SK-N-SH (cell line): ENCODE measurements at regions not wholly inside any gene's neighbourhood (a gene's known extent, or its start where the extent isn't known, plus 50 kb on each side); places are given as distances from the start of the nearest gene placed in this dataset.

ENCODE experiments used
- CTCF ChIA-PET: fragments of 300-600, 350-600 bp; formaldehyde crosslinking; extraction: SDS; loops from one replicate; lab custom pipeline; 2021; lab: Yijun Ruan, JAX
- POLR2A ChIA-PET: fragments of 350-600 bp; sonication (Branson Sonifier 250); formaldehyde crosslinking; extraction: SDS; loops from one replicate; lab custom pipeline; 2020; ENCODE audit warnings: antibody characterized with exemption, inconsistent platforms; lab: Yijun Ruan, JAX
- DNase-seq: peaks from one replicate; pipeline ENCODE4 v3.0.0; 2012
- H2AFZ ChIP-seq: fragments of 200-600 bp; sonication (generic); 2 replicates; pipeline ENCODE4 v1.8.1; 2016; ENCODE audit warnings: antibody characterized with exemption, mild to moderate bottlenecking, low read depth
- H3F3A ChIP-seq: fragments of 200-600 bp; sonication (generic); replicated peaks from 2 replicates; pipeline ENCODE3; 2016; ENCODE audit warnings: antibody characterized with exemption, mild to moderate bottlenecking; ENCODE audit not compliant: insufficient read depth
- H3K27ac ChIP-seq, 2 experiments: fragments of 200-500 bp in 1 of 2; fragments of 200-600 bp in 1 of 2; sonication (Bioruptor generic) in 1 of 2; sonication (generic), shearing (Covaris generic) in 1 of 2; 2 replicates each; pipeline versions ENCODE4 v1.5.1 to v1.6.1; 2014 to 2016; ENCODE audit warnings: low read depth in 2 of 2, inconsistent platforms in 1 of 2, low read length in 1 of 2, mild to moderate bottlenecking in 1 of 2, mixed read lengths in 1 of 2
- H3K27me3 ChIP-seq: fragments of 200-600 bp; sonication (generic), shearing (Covaris generic); 2 replicates; pipeline ENCODE4 v1.6.1; 2016; ENCODE audit warnings: mixed run types; ENCODE audit not compliant: insufficient read depth
- H3K36me3 ChIP-seq, 2 experiments: fragments of 200-500 bp in 1 of 2; fragments of 200-600 bp in 1 of 2; sonication (Bioruptor generic) in 1 of 2; sonication (generic) in 1 of 2; replicated peaks in 1 of 2; 2 replicates each; pipeline versions ENCODE3 to v1.5.1; 2014 to 2016; ENCODE audit warnings: low read length in 1 of 2, mild to moderate bottlenecking in 1 of 2; ENCODE audit not compliant: insufficient read depth in 2 of 2, control insufficient read depth in 1 of 2
- H3K4me1 ChIP-seq, 2 experiments: fragments of 200-500 bp in 1 of 2; fragments of 200-600 bp in 1 of 2; sonication (Bioruptor generic) in 1 of 2; sonication (generic), shearing (Covaris generic) in 1 of 2; 2 replicates each; pipeline versions ENCODE4 v1.5.1 to v1.6.1; 2014 to 2016; ENCODE audit warnings: low read depth in 1 of 2, low read length in 1 of 2, mixed run types in 1 of 2; ENCODE audit not compliant: insufficient read depth in 2 of 2, control insufficient read depth in 1 of 2
- H3K4me2 ChIP-seq: fragments of 200-600 bp; sonication (generic), shearing (Covaris generic); 2 replicates; pipeline ENCODE4 v1.6.1; 2017; ENCODE audit warnings: mixed run types
- H3K4me3 ChIP-seq, 2 experiments: fragments of 200-500 bp in 1 of 2; fragments of 200-600 bp in 1 of 2; sonication (Bioruptor generic) in 1 of 2; sonication (generic), shearing (Covaris generic) in 1 of 2; 2 replicates each; pipeline versions ENCODE4 v1.5.1 to v1.8.1; 2014 to 2016; ENCODE audit warnings: low read depth in 2 of 2, inconsistent platforms in 1 of 2, low read length in 1 of 2, mild to moderate bottlenecking in 1 of 2, mixed read lengths in 1 of 2, moderate library complexity in 1 of 2
- H3K79me2 ChIP-seq: fragments of 200-600 bp; sonication (generic); 2 replicates; pipeline ENCODE4 v1.8.1; 2017; ENCODE audit warnings: mild to moderate bottlenecking; ENCODE audit not compliant: insufficient read depth
- H3K9ac ChIP-seq: fragments of 200-600 bp; sonication (generic); 2 replicates; pipeline ENCODE4 v1.6.1; 2017; ENCODE audit warnings: mixed run types
- H3K9me2 ChIP-seq: fragments of 200-600 bp; sonication (generic); 2 replicates; pipeline ENCODE4 v1.6.1; 2017; ENCODE audit warnings: mixed run types
- H3K9me3 ChIP-seq: fragments of 200-600 bp; sonication (generic); 2 replicates; pipeline ENCODE4 v1.6.1; 2017; ENCODE audit warnings: mixed run types, mild to moderate bottlenecking, moderate library complexity
- H4K20me1 ChIP-seq: fragments of 200-600 bp; sonication (generic); 2 replicates; pipeline ENCODE4 v1.6.1; 2017; ENCODE audit warnings: mild to moderate bottlenecking, mixed run types; ENCODE audit not compliant: insufficient read depth
- EZH2phosphoT487 ChIP-seq: fragments of 200-600 bp; sonication (generic); IDR thresholded peaks from 2 replicates; pipeline ENCODE4 v1.6.1; 2017; ENCODE audit warnings: low read depth, mixed run types, mild to moderate bottlenecking, antibody characterized with exemption, moderate library complexity, borderline replicate concordance
- FOSL2 ChIP-seq: IDR thresholded peaks from 2 replicates; pipeline ENCODE4 v1.4.0; 2012; ENCODE audit warnings: low read depth, mild to moderate bottlenecking, moderate library complexity, borderline replicate concordance
- JUND ChIP-seq: IDR thresholded peaks from 2 replicates; pipeline ENCODE4 v1.4.0; 2012
- MXI1 ChIP-seq: IDR thresholded peaks from 2 replicates; pipeline ENCODE4 v1.6.1; 2012; ENCODE audit warnings: mild to moderate bottlenecking, low read depth, low read length, improper control_type of control experiment
- RAD21 ChIP-seq: IDR thresholded peaks from 2 replicates; pipeline ENCODE4 v1.6.1; 2012; ENCODE audit warnings: mild to moderate bottlenecking, low read length
- RFX5 ChIP-seq: IDR thresholded peaks from 2 replicates; pipeline ENCODE4 v1.6.1; 2012; ENCODE audit warnings: mild to moderate bottlenecking, improper control_type of control experiment, low read length
- SMC3 ChIP-seq: IDR thresholded peaks from 2 replicates; pipeline ENCODE4 v1.6.1; 2012; ENCODE audit warnings: low read depth, low read length, improper control_type of control experiment
- YY1 ChIP-seq: IDR thresholded peaks from 2 replicates; pipeline ENCODE4 v1.4.0; 2012; ENCODE audit warnings: low read depth, mild to moderate bottlenecking
- WGBS: methylation state at CpG from one replicate; pipeline ENCODE4 v1.1.6; 2017; ENCODE audit warnings: low lambda C conversion rate; 5-methylcytosine and 5-hydroxymethylcytosine counted together
- TF ChIP-seq, protein P1 (sequence below): IDR thresholded peaks from 2 replicates; pipeline ENCODE4 v1.4.0; 2012; ENCODE audit warnings: low read depth

DNA sequence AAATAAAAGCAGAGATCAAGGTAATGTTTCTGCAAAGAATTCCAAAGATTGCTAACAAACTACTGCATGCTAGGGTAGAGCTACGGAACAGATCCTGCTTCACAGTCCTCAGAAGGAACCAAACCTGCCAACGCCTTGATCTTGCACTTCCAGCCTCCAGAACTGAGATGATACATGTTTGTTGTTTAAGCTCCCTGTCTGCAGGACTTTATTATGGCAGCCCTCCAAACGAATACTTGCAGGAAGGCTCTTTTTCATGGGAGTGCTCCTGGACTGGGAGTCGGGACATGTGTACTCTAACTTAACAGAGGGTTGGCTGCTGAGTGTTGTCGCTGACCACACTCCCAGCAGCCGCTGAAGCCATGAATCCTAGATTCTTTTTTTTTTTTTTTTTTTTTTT lies 808.8 kb upstream of the EEF2KMT start:
- ChIA-PET CTCF (no interaction called here), POLR2A (no interaction called here)
- Histone ChIP-seq H3K36me3 (no peaks in the 10 kb centered on the region), H3K79me2 (no peaks in the 10 kb centered on the region), H4K20me1 (no peaks in the 10 kb centered on the region), H3K9me2 (no peaks in the 10 kb centered on the region), H3K4me2 (no peak overlapping the region), H3K27me3 (no peaks in the 10 kb centered on the region), H3K4me1 (peaks cover 0 to 12% of the 10 kb centered on the region in 2 experiments; a peak in 1 of 4 replicates), H3K4me3 (no peak overlapping the region), H3K27ac (no peak overlapping the region), H3K9ac (no peak overlapping the region), H3F3A (no peaks in the 10 kb centered on the region), H2AFZ (no peak overlapping the region), H3K9me3 (no peaks in the 10 kb centered on the region)
- WGBS = 28% methylated on average over 6 of the region's 6 CpGs
- DNase-seq = no peak
- TF ChIP-seq, protein P1, sequence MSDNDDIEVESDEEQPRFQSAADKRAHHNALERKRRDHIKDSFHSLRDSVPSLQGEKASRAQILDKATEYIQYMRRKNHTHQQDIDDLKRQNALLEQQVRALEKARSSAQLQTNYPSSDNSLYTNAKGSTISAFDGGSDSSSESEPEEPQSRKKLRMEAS = no peak
- TF ChIP-seq FOSL2 = no peak
- no peak for TF ChIP-seq EZH2phosphoT487

DNA sequence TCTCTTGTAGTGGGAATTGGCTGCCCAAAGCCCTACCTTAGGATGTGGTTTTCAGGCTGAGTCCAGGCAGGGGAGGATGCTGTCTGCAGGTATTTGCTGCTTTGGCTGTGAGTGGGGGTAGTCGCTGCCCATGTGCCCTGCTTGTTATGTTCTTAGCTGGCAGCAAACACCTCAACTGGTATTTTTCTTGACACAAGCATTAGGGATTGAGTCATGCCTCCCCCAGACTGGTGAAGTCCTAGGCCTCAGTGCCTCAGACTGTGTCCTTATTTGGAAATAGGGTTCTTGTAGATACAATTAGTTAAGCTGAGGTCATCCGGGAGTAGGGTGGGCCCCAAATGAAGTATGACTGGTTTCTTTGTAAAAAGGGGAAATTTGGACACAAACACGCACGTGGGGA lies 808.3 kb upstream of the EEF2KMT start:
- H3K79me2 ChIP-seq = no peaks in the 10 kb centered on the region
- H2AFZ ChIP-seq = no peak overlapping the region
- H3K4me3 ChIP-seq = no peak overlapping the region
- no peaks in the 10 kb centered on the region for H3K9me2 ChIP-seq
- H3K9ac ChIP-seq = no peak overlapping the region
- H4K20me1 ChIP-seq = no peaks in the 10 kb centered on the region
- H3K4me1 ChIP-seq = peaks cover 0 to 12% of the 10 kb centered on the region in 2 experiments; a peak in 1 of 4 replicates
- TF ChIP-seq JUND = no peak
- no peak for TF ChIP-seq YY1
- TF ChIP-seq RFX5 = no peak
- POLR2A ChIA-PET = no interaction called here
- H3K27ac ChIP-seq = no peak overlapping the region
- H3F3A ChIP-seq = no peaks in the 10 kb centered on the region
- no peaks in the 10 kb centered on the region for H3K27me3 ChIP-seq
- H3K36me3 ChIP-seq = no peaks in the 10 kb centered on the region
- H3K4me2 ChIP-seq = no peak overlapping the region
- DNase-seq = no peak
- CTCF ChIA-PET = no interaction called here
- 15% methylated on average over 4 of the region's 4 CpGs for WGBS
- H3K9me3 ChIP-seq = no peaks in the 10 kb centered on the region

DNA sequence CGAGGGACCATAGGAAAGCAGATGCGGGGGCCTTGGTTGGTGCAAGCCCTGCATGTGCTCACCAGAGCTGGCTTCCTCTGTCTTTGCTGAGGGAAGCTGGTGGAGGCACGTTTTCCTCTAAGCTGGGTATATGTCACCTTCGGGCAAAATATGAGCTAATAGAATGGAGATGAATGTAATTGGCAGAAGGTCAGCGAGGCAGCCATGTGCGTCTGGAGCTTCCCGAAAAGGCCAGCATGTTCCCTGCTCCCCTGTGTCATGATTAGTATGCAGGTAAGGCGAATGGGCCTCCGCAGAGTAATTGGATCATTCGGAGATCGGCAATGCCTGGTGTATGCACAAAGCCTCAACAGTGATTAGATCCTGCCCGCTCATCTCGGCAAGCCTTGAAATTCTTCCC lies 806.2 kb upstream of the EEF2KMT start:
- CTCF ChIA-PET = interaction anchor here (0.6 kb wide), 1 partner anchor 179 kb away, joined by 3 read pairs; no protein-coding TSS in a partner anchor
- Histone ChIP-seq H3K4me2 (no peak overlapping the region), H4K20me1 (no peaks in the 10 kb centered on the region), H3K27me3 (no peaks in the 10 kb centered on the region), H3K4me3 (no peak overlapping the region), H3K27ac (no peak overlapping the region; a peak in 1 of 4 replicates), H3K79me2 (no peaks in the 10 kb centered on the region), H3K9me3 (no peaks in the 10 kb centered on the region), H3K4me1 (peaks cover 0 to 12% of the 10 kb centered on the region in 2 experiments; a peak in 1 of 4 replicates), H3K9me2 (no peaks in the 10 kb centered on the region), H3K36me3 (no peaks in the 10 kb centered on the region), H2AFZ (no peak overlapping the region), H3K9ac (no peak overlapping the region), H3F3A (no peaks in the 10 kb centered on the region)
- 40% methylated on average over 10 of the region's 13 CpGs for WGBS
- peak; percentile 41 for DNase-seq
- POLR2A ChIA-PET = no interaction called here
- TF ChIP-seq MXI1 (peak; percentile 37; the same call in 1 of the 2 replicates), RAD21 (no peak), EZH2phosphoT487 (no peak), SMC3 (no peak)
- TF ChIP-seq, all 33 proteins: peak for 1
